Testis (tissue), 2 donors: ENCODE measurements at regions not wholly inside any gene's neighbourhood (a gene's known extent, or its start where the extent isn't known, plus 50 kb on each side); places are given as distances from the start of the nearest gene placed in this dataset.

Experiments used
- CTCF ChIP-seq, 3 experiments: fragments of 450-650 bp in 2 of 3; fragments of 200-600 bp in 1 of 3; sonication (generic) in 1 of 3; IDR thresholded peaks; one replicate each; pipeline ENCODE4 v1.5.1; 2016 to 2019; ENCODE audit warnings: antibody characterized with exemption in 3 of 3, mild to moderate bottlenecking in 2 of 3, moderate library complexity in 1 of 3
- POLR2A ChIP-seq: fragments of 450-650 bp; IDR thresholded peaks from one replicate; pipeline ENCODE4 v1.6.1; 2017; ENCODE audit warnings: antibody characterized with exemption, mild to moderate bottlenecking, moderate library complexity

GRCh38 chr1:222196736-222197135 is 351.2 kb downstream of the HHIPL2 start:
- TF ChIP-seq CTCF (IDR thresholded peaks at IDR 0.05) (no peak), POLR2A (no peak)
